ENCODE measurements at regions not wholly inside any gene's neighbourhood (a gene's known extent, or its start where the extent isn't known, plus 50 kb on each side); places are given as distances from the start of the nearest gene placed in this dataset.
A peak's percentile ranks its signal among the peaks of the same experiment; 100 is the strongest.

DNA sequence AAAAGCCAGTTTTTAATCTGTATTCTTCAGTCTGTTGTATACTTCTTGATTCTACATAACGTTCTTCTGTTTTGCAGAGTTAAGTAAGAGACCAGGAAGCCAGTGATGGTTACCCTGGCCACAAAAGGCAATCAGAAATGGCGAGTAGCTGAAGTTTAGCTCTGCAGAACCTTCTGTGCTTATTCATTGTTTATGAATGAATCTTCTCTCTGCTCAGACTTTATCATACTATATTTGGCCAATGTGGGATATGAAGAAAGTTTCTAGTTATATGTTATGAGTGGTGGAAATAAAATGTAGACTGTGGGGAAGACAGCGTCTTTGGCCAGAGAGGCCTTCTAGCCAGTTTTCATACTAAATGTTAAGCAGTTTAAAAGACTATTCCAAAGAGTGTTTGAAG lies 249.9 kb upstream of the RGS6 start:
- Histone ChIP-seq H3K27me3 (no peaks in the 10 kb centered on the region), H3K4me1 (peaks cover 0 to 25% (median 16%) of the 10 kb centered on the region in 4 donors), H3K9me3 (no peaks in the 10 kb centered on the region), H3K27ac (replicated peaks in 1 of 4) (peak overlapping the region in 3 of 4 donors; percentile 15 to 59 (median 55)), H3K36me3 (peaks cover 0 to 12% (median 3%) of the 10 kb centered on the region in 4 donors), H3K4me3 (no peak overlapping the region)
- TF ChIP-seq CTCF (IDR thresholded peaks at IDR 0.05) (no peak), POLR2AphosphoS5 (IDR thresholded peaks at IDR 0.05) (peak in 1 of 2 donors; percentile 10)
- DNase-seq (ENCODE audit: extremely low spot score), result no peak
- 45% methylated on average over 3 of the region's 3 CpGs for WGBS
- intact Hi-C loops (cut with DNase I), result no loop called here

DNA sequence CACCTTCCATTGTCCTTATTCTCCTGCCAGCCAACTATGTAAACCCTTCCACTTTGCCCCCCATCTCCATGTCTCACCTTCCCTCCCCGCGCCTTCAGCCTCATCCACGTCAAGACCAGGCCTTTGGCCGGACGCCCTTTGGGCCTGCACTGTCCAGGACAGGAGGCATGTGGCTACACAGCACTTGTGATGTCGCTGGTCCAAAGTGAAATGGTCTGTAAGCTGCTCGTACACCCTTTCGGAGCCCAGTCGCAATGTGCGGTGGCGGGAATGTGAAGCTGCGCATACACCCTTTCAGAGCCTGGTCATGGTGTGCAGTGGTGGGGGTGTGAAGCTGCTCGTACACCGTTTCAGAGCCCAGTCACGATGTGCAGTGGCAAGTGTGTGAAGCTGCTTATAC lies 247.9 kb upstream of the RGS6 start:
- TF ChIP-seq POLR2AphosphoS5 (IDR thresholded peaks at IDR 0.05) (no peak), EP300 (IDR thresholded peaks at IDR 0.05) (no peak), POLR2A (IDR thresholded peaks at IDR 0.05; ENCODE audit: low read depth) (no peak)
- Histone ChIP-seq H3K36me3 (peaks cover 0 to 12% (median 3%) of the 10 kb centered on the region in 4 donors), H3K9me3 (no peaks in the 10 kb centered on the region), H3K4me1 (peaks cover 0 to 38% (median 19%) of the 10 kb centered on the region in 4 donors), H3K4me3 (no peak overlapping the region), H3K27ac (replicated peaks in 1 of 4) (no peak overlapping the region), H3K27me3 (no peaks in the 10 kb centered on the region)
- DNase-seq (ENCODE audit: extremely low spot score), result no peak
- intact Hi-C loops (cut with DNase I), result no loop called here
- 96% methylated on average over 14 of the region's 15 CpGs for WGBS

DNA sequence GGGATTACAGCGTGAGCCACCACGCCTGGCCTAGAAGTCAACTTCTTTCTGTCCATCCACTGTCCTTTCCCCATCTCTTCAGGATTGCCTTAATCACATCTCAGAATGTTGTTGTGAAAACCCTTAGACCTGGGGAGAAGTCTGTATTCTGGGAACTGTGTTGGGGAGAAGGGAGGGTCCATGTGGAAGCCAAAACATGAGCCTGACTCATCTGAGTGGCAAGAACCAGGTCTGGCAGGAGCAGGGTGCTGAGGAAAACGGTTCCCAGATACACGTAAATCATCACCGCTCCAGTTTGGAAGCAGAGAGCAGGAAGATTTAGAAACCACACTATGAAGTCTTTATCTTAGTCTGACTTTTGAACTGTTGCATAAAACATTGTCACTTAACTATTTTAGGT lies 245.6 kb upstream of the RGS6 start:
- no peaks in the 10 kb centered on the region for H3K27me3 ChIP-seq
- peaks cover 0 to 36% (median 18%) of the 10 kb centered on the region in 4 donors for H3K4me1 ChIP-seq
- intact Hi-C loops (cut with DNase I), result no loop called here
- DNase-seq (ENCODE audit: extremely low spot score), result no peak
- H3K9me3 ChIP-seq, result no peaks in the 10 kb centered on the region
- H3K36me3 ChIP-seq, result peaks cover 0 to 15% (median 3%) of the 10 kb centered on the region in 4 donors
- no peak for TF ChIP-seq EP300 (IDR thresholded peaks at IDR 0.05)
- TF ChIP-seq POLR2A (IDR thresholded peaks at IDR 0.05; ENCODE audit: low read depth), result no peak
- TF ChIP-seq POLR2AphosphoS5 (IDR thresholded peaks at IDR 0.05), result no peak
- no peak for TF ChIP-seq CTCF (IDR thresholded peaks at IDR 0.05)
- H3K4me3 ChIP-seq, result no peak overlapping the region
- 61% methylated on average over 5 of the region's 5 CpGs for WGBS
- H3K27ac ChIP-seq (replicated peaks in 1 of 4), result peak overlapping the region; percentile 40 to 65 (median 52)

DNA sequence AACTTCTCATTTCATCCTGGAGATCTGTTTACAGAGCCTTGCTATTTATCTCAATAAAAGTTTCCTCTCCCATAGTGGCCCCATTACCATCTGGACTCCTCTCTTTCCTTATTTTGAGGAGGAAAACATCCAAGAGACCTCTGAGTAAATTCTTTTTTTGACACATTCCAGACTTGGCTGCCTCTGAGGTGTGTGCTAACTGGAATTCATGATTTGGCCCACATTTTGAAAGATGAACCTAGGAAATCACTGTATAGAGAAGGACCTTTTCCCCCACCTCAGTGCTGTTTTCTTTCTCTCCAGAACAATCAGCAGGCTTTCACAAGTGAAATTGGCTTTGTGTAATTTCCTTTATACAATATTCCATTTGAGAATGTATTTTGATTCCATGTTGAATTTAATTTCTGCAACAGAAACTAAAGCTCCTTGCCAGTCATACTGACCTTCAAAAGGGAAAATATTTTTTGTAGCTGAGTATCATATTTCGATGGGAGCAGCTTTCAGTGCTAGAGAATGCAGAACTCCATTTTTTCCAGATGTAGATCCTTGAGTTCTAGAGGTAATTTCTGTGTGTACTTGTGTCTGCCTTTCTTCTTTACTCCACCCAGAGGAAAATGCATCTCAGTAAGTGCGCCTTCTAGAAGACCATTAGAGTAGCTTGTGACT lies 244.9 kb upstream of the RGS6 start:
- no peak for DNase-seq (ENCODE audit: extremely low spot score)
- Histone ChIP-seq H3K4me1 (peaks cover 0 to 34% (median 17%) of the 10 kb centered on the region in 4 donors), H3K27me3 (no peaks in the 10 kb centered on the region), H3K27ac (replicated peaks in 1 of 4) (peak overlapping the region; percentile 40 to 65 (median 52)), H3K36me3 (peaks cover 0 to 15% (median 3%) of the 10 kb centered on the region in 4 donors), H3K4me3 (no peak overlapping the region), H3K9me3 (no peaks in the 10 kb centered on the region)
- intact Hi-C loops (cut with DNase I), result no loop called here
- TF ChIP-seq CTCF (IDR thresholded peaks at IDR 0.05) (no peak), POLR2A (IDR thresholded peaks at IDR 0.05; ENCODE audit: low read depth) (no peak), POLR2AphosphoS5 (IDR thresholded peaks at IDR 0.05) (no peak), EP300 (IDR thresholded peaks at IDR 0.05) (no peak)
- 71% methylated on average over 2 of the region's 2 CpGs for WGBS

DNA sequence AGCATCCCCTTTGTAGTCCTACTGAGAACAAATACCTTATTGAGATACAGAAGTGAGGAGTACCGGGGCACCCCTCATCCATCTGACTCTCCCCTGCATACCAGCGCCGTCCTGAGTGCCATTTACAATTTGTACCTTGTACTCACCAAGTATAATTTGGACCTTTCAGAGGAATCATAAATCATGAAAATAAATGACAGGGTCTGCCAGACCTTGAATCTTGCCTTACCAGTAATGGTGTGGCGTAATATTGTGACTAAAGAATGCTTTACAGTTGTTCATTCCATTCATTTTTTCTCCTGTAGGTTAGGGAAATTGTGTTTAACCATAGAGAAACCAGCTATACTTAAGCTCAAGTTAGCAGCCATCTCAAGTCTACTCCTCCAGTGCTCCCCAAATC lies 243.7 kb upstream of the RGS6 start:
- TF ChIP-seq EP300 (IDR thresholded peaks at IDR 0.05) (no peak), CTCF (IDR thresholded peaks at IDR 0.05) (no peak), POLR2A (IDR thresholded peaks at IDR 0.05; ENCODE audit: low read depth) (no peak), POLR2AphosphoS5 (IDR thresholded peaks at IDR 0.05) (no peak)
- Histone ChIP-seq H3K4me1 (peaks cover 0 to 35% (median 24%) of the 10 kb centered on the region in 4 donors), H3K4me3 (no peak overlapping the region), H3K27ac (replicated peaks in 1 of 4) (no peak overlapping the region), H3K9me3 (no peaks in the 10 kb centered on the region), H3K36me3 (peaks cover 0 to 15% (median 3%) of the 10 kb centered on the region in 4 donors), H3K27me3 (no peaks in the 10 kb centered on the region)
- intact Hi-C loops (cut with DNase I), result no loop called here
- WGBS, result 88% methylated on average over 4 of the region's 4 CpGs
- DNase-seq (ENCODE audit: extremely low spot score), result no peak

Data from esophagus muscularis mucosa (tissue), 4 donors.